ENCODE measurements at regions not wholly inside any gene's neighbourhood (a gene's known extent, or its start where the extent isn't known, plus 50 kb on each side); places are given as distances from the start of the nearest gene placed in this dataset.
A peak's percentile ranks its signal among the peaks of the same experiment; 100 is the strongest.

DNA sequence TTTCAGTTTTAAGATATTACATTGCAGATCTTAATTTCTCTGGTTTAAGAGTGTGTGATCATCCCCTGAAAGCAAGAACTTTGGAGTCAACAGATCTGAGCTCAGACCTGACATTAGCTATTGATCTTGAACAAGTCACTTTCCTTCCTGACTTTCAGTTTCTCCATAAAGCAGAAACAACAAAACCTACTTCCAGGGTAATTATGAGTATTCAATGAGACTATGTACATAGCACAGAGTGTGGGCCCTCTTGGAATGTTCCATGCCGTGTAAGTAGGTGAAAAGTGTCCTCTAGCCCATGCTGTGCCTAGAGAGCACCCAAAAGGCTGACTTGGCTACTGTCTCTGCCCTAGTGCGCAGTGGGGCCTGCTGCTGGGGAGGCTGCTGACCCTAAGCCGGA lies 188.0 kb upstream of the RPL34 start:
- H3K4me3 ChIP-seq (replicated peaks in 1 of 2; ENCODE audit: low read depth in 2 of 2, low read length in 2 of 2) = no peak overlapping the region
- DNase-seq (ENCODE audit: low read depth in 2 of 2) = no peak
- TF ChIP-seq, protein P1, sequence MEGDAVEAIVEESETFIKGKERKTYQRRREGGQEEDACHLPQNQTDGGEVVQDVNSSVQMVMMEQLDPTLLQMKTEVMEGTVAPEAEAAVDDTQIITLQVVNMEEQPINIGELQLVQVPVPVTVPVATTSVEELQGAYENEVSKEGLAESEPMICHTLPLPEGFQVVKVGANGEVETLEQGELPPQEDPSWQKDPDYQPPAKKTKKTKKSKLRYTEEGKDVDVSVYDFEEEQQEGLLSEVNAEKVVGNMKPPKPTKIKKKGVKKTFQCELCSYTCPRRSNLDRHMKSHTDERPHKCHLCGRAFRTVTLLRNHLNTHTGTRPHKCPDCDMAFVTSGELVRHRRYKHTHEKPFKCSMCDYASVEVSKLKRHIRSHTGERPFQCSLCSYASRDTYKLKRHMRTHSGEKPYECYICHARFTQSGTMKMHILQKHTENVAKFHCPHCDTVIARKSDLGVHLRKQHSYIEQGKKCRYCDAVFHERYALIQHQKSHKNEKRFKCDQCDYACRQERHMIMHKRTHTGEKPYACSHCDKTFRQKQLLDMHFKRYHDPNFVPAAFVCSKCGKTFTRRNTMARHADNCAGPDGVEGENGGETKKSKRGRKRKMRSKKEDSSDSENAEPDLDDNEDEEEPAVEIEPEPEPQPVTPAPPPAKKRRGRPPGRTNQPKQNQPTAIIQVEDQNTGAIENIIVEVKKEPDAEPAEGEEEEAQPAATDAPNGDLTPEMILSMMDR (IDR thresholded peaks at IDR 0.05; ENCODE audit: low read depth, low read length) = no peak

DNA sequence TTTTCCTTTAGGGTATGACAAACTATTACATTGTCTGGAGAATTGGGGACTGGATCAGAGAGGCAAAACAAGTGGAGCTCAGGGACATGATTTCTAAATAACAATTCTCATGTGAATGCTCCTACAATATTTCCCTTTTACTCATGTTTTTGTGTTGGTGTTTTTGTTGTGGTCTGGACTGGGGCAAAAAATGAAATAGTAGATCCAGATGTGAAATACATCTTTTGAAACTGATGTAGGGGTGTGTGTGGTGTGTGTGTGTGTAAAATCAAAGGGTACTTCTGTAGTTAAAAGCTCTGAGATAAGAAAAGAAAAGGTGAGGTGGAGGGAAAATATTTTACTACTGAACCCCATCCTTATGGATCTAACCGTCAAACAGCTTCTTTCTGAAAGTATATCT lies 188.4 kb upstream of the RPL34 start:
- no peak for DNase-seq (ENCODE audit: low read depth in 2 of 2)

DNA sequence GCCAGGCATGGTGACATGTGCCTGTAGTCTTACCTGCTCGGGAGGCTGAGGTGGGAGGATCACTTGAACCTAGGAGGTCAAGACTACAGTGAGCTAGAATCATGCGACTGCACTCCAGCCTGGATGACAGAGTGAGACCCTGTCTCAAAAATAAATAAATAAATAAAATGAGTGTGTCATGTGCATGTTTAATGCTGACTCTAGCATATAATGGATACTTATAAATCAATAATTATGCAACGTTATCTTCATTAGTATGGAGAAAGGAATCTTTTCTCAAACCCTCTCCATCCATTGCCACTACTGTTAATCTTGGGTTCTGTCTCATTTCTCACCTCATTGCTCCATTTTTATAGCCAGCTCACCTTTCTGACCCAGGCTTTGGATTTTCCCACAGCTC lies 189.5 kb upstream of the RPL34 start:
- DNase-seq (ENCODE audit: low read depth in 2 of 2) = no peak
- TF ChIP-seq, protein P1 (IDR thresholded peaks at IDR 0.05; ENCODE audit: low read depth, low read length) = no peak
- no peak overlapping the region for H3K4me3 ChIP-seq (replicated peaks in 1 of 2; ENCODE audit: low read depth in 2 of 2, low read length in 2 of 2)

More for the DNA sequence above, 188.4 kb upstream of the RPL34 start:
- TF ChIP-seq, protein P1 (IDR thresholded peaks at IDR 0.05; ENCODE audit: low read depth, low read length) = no peak
- H3K4me3 ChIP-seq (replicated peaks in 1 of 2; ENCODE audit: low read depth in 2 of 2, low read length in 2 of 2) = no peak overlapping the region

GRCh38 chr4:108429662-108430061 lies 190.7 kb upstream of the RPL34 start:
- H3K4me3 ChIP-seq (replicated peaks in 1 of 2; ENCODE audit: low read depth in 2 of 2, low read length in 2 of 2) = no peak overlapping the region
- DNase-seq (ENCODE audit: low read depth in 2 of 2) = no peak
- TF ChIP-seq, protein P1 (IDR thresholded peaks at IDR 0.05; ENCODE audit: low read depth, low read length) = no peak

- H3K4me3 ChIP-seq (replicated peaks in 1 of 2; ENCODE audit: low read depth in 2 of 2, low read length in 2 of 2) = no peak overlapping the region
- TF ChIP-seq, protein P1 (IDR thresholded peaks at IDR 0.05; ENCODE audit: low read depth, low read length) = no peak
- DNase-seq (ENCODE audit: low read depth in 2 of 2) = no peak
These were observed 191.5 kb upstream of the RPL34 start for GRCh38 chr4:108428923-108429322.

DNA sequence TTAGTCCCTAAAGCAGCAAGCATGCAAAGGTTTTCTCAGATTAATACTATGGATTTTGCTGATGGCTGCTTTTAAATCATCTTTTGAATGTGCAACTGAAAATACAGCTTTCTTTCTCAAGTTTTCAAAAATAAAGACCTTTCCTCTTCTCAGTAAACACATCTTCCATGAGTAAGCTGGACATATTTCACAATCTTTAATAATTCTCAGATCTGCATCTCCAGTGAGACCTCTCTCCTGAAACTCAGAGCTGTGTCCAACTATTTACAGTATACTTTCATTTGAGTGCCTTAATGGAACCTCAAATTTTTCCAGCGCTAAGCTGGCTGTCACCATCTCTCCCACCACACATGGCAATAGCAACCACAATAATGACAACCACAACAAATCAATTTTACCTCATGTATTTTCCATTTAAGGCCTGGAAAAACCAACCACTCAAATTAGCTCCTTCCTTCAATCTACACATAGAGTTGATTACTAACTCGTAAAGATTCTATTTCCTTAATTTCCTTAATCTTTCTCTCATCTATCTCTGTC lies 192.4 kb upstream of the RPL34 start:
- TF ChIP-seq, protein P1 (IDR thresholded peaks at IDR 0.05; ENCODE audit: low read depth, low read length) = no peak
- H3K4me3 ChIP-seq (replicated peaks in 1 of 2; ENCODE audit: low read depth in 2 of 2, low read length in 2 of 2) = no peak overlapping the region
- peak in 1 of 2 donors; percentile 10 for DNase-seq (ENCODE audit: low read depth in 2 of 2)

GRCh38 chr4:108426493-108426892 lies 193.9 kb upstream of the RPL34 start:
- TF ChIP-seq, protein P1 (IDR thresholded peaks at IDR 0.05; ENCODE audit: low read depth, low read length) = no peak
- H3K4me3 ChIP-seq (replicated peaks in 1 of 2; ENCODE audit: low read depth in 2 of 2, low read length in 2 of 2) = no peak overlapping the region
- peak in 1 of 2 donors; percentile 18 for DNase-seq (ENCODE audit: low read depth in 2 of 2)

Measured in cardiac fibroblast (primary cell).